ENCODE measurements at regions not wholly inside any gene's neighbourhood (a gene's known extent, or its start where the extent isn't known, plus 50 kb on each side); places are given as distances from the start of the nearest gene placed in this dataset.
"Not testable (repeated sequence)": the region's sequence is repeated elsewhere in the genome, so short reads cannot be mapped to it uniquely, and the experiment has no call there.

GRCh38 chr15:23750179-23750578, 63.1 kb upstream of the NDN start:
- no peak for DNase-seq

- DNase-seq = no peak
Measured at GRCh38 chr15:23750776-23751175, 63.7 kb upstream of the NDN start.

- DNase-seq = no peak
Measured at GRCh38 chr15:23753248-23753647, 66.1 kb upstream of the NDN start.

DNA sequence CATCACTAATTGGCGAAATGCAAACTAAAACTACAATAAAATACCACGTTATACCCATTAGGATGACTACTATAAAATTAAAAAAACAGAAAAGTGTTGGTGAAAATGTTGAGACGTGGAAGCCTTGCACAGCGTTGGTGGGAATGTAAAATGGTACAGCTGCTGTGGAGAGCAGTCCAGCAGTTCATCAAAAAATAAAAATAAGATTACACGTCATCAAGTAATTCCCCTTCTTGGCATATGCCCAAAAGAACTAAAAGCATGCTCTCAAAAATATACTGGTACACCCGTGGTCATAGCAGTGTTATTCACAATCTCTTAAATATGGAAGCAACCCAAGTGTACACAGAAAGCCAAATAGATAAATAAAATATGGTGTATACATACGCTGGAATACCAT, 71.8 kb upstream of the NDN start:
- DNase-seq = no peak

DNA sequence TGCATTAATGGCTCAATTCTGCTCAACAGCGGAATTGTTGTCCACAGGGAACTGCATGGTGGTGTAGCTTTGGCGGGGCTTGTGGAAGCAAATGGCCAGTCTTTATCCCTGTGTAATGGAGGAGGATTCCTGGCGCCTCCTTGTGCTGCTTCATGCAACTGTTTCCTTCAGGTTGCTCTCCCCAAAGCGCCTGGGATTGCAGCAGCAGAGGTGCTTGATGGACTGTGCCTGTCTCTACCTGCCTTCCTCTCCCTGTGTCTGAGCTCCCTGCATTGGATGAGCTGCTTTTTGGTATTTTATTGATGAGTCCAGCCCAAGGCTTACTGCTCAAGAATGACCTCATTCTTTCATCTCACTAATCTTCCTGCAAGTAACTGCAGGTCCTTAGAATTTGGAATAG, 72.9 kb upstream of the NDN start:
- no peak for DNase-seq

GRCh38 chr15:23761386-23761785, 74.3 kb upstream of the NDN start:
- no peak for DNase-seq

DNA sequence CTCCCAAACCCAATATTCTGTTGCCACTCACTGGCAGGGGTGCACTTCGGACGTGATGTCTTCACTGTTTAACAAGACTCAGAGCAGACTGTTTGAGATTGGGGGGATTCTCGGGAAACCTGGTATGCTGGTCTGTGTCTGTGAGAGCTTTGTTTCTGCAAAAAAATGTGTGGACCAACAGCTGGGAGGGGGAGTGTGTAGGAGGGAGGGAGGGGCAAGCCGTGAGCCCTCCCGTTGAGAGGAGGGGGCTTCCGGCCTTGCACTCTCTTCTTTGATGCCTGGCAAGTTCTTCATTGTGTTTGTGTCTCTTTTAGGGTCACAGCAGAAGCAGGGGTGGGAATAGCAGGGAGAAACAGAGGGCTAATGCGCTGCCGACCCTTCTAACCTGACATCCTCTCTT, 74.9 kb upstream of the NDN start:
- DNase-seq = no peak

GRCh38 chr15:23763021-23763420, 75.9 kb upstream of the NDN start:
- no peak for DNase-seq

GRCh38 chr15:23764306-23764705, 77.2 kb upstream of the NDN start:
- DNase-seq = no peak

GRCh38 chr15:23764716-23765115, 77.6 kb upstream of the NDN start:
- no peak for DNase-seq

DNA sequence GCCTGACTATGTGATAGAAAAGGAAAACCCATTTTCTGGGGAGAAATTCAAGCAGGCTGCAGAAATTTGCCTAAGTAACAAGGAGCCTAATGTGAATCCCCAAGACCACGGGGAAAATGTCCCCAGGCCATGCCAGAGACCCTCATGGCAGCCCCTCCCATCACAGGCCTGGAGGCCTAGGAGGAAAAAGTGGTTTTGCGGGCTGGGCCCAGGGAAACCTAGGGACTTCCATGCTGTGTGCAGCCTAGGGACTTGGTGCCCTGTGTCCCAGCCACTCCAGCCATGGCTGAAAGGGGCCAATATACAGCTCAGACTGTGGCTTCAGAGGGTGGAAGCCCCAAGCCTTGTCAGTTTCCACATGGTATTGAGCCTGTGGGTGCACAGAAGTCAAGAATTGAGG, 79.7 kb upstream of the NDN start:
- not testable (repeated sequence) for DNase-seq

- no peak for DNase-seq
Measured at GRCh38 chr15:23773093-23773492, 86.0 kb upstream of the NDN start.

DNA sequence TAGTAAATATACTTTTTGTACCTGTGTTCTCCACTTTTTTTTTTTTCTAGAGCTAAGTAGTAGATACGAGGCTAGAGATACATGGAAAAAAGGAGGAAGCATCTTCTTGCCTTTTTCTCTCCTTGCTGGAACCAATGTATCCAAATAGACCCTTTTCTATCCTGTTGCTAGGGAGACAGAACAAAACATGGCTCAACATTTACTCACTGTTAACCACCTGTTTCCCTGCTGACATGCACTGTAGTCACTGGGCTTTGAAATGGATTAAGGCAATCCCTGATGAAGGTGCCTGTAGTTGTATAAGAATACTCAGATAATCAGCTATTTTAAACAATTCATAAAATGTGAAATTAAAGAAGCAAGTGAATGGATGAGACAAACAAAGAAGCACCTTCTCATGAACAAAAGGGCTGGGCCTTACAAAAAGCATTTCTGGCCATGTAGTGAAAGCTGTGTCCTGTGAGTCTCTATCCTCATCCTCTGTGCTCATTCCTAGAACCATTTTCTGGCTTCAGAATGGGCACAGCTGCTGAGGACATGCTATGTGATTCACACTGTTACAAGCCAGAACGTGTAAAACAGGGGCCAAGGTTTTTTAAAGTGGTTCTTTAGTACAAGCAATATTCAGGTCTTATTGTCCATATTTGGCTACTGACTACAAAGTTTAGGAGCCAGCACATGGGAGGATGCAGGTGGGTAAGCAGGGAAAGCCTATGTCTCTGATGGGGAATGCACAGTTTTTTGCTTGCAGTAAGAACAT, 100.4 kb upstream of the NDN start:
- no peak for DNase-seq

- DNase-seq = no peak
Measured at GRCh38 chr15:23793191-23793680, 106.1 kb upstream of the NDN start.

DNA sequence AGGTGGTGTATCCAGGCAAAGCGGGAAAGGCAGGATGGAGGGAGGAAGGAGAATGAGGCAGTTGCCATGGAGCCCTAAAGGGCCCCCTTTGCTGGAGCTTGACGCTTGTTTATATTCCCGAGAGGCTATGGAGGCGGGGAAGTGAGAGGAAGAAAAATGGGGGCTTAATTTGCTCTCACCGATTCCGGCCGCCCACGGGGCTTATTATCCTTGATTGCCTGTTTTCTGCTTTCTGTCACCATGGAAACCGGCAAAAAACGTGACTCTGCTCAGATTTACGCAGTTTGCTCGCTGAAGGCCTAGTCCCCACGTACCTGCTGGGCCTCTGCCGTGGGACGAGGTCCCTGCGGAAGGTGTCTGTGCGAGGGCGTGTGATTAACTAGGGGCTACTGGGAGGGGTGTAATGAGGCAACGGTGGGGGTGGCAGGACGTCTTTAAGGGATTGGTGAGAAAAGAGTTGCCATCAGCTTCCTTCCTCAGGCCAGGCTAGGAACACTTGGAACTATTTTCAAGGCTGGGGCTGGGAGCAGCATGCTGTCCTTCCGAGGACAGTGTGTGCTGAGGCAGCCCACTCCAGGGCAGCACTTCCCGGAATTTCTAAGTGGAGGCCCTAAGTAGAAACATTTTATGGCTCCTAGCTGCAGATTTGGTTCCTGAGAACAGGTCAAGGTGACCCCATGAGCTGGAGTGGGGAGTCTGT, 110.8 kb upstream of the NDN start:
- DNase-seq = no peak

DNA sequence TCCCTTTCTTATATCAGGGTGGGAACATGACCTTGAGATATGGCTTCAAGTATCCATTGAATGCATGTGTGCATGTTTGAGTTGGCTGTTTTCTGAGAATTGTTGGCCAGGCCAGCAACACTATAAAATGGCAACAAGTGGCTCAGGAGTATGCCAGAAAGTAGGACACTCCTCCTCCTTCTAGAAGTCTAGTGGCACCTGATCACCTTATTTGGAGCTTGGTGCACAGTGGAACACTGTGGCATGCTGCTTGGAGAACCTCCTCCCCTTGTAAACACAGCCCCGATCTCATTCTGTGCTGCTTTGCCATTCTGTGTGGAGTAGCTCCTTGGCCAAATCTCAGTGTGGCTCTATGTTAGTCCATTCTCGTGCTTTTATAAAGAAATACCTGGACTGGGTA, 114.8 kb upstream of the NDN start:
- no peak for DNase-seq

GRCh38 chr15:23802896-23803435, 115.9 kb upstream of the NDN start:
- not testable (repeated sequence) for DNase-seq

- no peak for DNase-seq
Measured at GRCh38 chr15:23806980-23807379, 119.9 kb upstream of the NDN start.

GRCh38 chr15:23823508-23823907, 136.4 kb upstream of the NDN start:
- DNase-seq = no peak

DNA sequence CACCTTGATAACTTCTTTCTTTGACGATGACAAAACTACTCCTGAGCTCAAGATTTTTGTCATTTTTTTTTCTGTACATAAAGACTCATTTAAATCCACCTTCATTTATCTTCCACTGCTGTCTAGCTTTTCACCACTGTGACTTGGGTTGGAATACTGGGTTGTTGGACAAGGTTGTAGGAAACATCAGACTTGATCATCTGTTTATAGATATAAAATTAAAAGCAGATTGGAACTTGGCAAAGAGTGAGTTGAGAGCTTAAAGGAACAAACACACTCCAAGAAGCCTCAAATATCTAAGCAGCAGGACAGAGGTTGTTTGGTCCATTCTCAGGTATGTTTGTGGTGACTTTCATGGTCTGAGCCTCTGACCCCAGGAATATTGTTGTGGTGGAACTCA, 141.7 kb upstream of the NDN start:
- DNase-seq = no peak

DNA sequence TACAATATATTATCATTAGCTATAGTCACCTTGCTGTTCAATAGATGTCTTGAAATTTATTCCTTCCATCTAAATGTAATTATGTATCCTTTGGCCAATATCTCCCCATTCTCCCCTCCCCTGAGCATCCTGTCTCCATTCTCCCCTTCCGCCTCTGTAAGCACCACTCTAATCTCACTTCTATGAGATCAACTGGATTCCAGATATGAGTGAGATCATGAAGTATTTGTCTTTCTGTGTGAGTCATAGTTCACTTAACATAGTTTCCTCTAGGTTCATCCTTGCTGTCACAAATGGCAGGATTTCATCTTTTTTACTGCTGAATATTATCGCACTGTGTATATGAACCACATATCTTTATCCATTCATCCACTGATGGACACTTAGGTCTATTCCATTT, 148.8 kb upstream of the NDN start:
- no peak for DNase-seq

DNA sequence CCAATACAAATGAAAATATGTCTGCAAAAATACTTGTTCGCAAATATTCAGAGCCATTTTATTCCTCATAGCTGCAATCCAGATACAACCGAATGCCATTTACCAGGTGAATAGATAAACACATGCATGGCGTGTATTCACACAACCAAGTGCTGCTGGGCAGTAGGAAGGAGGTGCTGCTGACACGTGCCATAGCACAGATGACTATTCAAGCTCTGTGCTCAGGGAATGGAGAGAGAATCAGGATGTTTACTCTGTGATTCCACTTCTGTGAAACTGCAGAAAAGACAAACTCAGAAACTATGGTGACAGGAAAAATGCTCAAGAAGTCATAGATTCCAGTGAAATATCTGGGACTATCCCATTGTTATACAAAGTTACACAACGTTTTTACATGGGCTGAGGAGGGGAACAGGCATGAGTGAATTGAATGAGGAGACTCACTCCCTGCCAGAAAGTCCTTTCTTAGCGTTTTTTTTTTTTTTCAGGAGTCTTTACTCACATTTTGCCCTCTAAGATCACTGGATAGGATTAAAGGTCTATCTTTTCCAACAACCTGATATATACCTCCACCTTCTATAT, 152.9 kb upstream of the NDN start:
- DNase-seq = no peak

DNA sequence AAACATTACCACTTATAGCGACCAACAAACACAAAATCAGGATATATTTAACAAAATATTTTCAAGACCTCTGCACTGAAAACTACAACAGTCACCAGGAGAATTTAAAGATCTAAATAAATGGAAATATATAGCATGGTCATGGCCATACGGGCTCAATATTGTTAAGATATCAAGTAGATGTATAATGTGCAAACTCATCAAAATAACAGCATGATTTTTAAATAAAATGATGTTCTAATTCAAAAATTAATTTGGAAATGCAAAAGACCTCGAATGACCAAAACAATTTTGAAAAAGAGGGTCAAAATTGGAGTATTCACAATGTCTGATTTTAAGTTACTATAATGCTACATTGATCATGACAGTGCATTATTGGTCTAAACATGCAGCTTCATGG, 159.1 kb upstream of the NDN start:
- DNase-seq = no peak

- DNase-seq = no peak
Measured at GRCh38 chr15:23850666-23851065, 163.6 kb upstream of the NDN start.
